ENCODE measurements at regions not wholly inside any gene's neighbourhood (a gene's known extent, or its start where the extent isn't known, plus 50 kb on each side); places are given as distances from the start of the nearest gene placed in this dataset.
"Not testable (repeated sequence)": the region's sequence is repeated elsewhere in the genome, so short reads cannot be mapped to it uniquely, and the experiment has no call there.

DNA sequence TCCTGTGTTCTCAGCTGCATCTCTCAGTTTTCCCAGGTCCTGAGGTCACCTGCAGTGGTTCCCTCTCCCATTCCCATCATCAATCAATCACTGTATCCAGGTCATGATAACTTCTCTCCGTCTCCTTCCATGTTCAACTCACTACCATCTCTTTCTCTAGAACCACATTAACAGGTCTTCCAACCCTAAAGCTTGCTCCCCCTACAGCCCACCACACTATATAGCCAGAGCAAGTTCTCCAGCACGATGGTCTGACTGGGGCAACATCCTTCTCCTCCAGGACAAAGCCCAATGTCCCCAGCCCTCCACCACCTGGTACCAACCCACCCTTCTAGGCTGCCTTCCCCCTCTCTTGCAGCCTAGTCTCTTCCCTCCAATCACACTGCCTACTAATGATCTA lies 241.6 kb downstream of the CDK5RAP2 start:
- POLR2A ChIA-PET: no interaction called here
- CTCF ChIA-PET: no interaction called here

DNA sequence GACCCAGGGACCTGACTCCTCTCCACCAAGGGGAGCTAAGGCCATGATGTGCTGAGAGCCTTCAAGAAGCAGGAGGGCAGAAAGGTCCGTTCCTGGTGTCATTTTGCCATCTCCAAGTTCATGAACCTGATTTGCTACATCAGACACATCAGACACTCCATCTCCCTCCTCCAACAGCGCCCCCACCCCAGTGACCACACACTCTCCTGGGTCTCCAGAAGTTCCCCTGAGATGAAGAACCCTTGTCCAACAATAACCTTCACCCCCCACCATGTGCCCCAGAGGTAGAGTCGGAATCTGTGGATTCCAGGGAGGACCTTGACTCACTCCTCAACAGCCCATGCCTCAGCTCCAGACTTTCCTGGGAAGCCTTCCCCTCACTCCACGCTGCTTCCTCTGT lies 242.8 kb downstream of the CDK5RAP2 start:
- ChIA-PET POLR2A (no interaction called here), CTCF (no interaction called here)

DNA sequence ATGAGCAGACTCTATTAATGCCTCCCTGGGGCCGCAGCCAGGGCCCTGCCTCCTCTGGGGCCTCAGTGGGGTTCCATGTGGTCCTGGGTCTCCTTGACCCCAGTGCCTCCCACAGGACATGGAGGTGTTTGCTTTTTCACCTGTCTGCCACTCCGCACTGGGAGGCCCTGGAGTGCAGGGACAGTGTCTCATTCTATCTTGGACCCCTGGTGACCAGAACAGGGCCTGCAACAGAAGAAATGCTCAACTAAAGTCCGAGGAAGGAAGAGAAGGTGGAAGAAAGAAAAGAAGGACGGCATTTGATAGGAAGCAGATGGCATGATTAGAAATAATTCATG lies 243.2 kb downstream of the CDK5RAP2 start:
- ChIA-PET POLR2A (no interaction called here), CTCF (no interaction called here)

DNA sequence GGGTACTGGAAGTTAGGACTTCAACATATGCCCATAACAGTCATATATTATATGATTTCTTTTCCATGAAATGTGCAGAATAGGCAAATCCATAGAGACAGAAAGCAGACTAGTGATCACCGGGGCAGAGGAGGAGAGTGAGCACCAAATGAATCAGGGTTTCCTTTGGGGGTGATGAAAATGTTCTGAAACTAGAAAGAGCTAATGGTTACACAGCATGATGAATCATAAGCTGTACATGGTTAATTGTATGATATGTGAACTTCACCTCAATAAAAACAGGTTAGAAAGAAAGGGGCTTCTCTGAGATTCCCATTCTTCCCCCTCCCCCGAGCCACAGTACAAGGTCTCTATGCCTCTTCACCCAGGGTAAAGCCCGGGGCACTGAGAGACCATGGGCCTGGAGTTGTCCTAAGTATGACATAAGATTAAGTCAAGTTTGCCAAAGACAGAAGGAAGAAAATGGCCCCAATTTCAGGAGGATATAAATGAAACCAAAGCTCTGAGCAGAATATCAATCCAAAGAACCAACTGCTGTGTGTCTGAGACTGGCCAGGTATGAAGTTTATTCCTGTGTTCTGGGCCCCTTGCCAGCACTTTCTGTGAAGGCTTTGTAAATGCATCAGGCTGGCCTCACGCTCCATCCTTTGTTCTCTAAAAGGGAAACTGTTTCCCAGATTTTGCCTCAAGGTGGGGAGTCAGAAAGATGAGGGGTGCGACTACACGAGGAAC lies 243.8 kb downstream of the CDK5RAP2 start:
- POLR2A ChIA-PET: no interaction called here

DNA sequence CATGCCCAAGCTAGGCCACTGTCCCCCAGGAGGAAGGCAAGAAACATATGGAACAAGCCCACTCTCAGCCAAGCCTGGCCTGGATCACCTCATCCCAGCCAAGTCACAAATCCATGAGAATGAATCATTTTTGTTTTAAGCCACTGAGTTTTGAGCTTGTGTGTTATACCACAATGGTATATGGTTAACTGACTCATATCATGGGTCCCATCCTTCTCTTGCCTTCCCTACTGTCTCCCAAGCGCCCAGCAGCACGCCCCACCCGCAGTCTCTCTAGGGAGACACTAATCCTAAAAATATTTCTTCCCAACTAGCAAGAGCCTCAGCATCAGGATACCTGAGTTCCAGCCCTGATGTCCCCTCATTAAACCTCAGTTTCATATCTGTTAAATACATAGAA lies 248.1 kb downstream of the CDK5RAP2 start:
- CTCF ChIA-PET: no interaction called here
- POLR2A ChIA-PET: no interaction called here

More for the DNA sequence above, 243.8 kb downstream of the CDK5RAP2 start:
- CTCF ChIA-PET: no interaction called here

DNA sequence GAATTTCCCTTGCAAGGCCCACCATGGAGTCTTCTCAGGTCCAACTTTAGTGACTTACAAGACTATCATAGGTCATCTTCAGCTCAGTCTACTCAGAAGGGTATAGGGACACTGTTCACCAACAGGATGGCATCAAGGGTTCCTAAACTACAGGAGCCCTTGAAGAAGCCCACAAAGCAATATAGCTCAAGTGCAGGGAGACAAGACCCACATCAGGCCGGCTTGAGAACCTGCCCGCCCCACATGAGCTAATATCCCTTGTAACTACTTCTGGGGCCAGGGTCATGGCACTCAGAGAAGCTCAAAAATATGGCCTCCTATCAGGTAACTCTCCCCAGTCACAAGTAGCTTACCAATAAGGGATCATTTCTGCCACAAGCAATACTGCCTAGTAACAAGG lies 249.9 kb downstream of the CDK5RAP2 start:
- CTCF ChIA-PET: no interaction called here

DNA sequence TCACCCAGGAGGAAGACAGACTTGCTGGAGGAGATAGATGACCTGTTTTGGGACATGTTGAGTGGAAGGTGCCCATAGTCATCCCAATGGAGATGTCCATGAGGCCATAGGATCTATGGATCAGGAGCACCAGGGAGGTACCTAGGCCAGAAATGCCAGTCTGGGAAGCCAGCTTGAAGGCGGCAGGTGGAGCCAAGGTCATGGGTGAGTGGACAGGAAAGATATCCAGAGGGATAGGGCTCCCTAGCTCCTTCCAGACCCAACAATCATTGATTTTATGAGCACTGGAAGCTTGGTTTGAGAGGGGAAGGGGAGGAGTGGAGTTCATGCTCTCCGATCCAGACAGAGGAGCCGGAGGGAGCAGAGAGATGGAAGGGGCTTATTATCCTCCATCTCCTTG lies 252.6 kb downstream of the CDK5RAP2 start:
- CTCF ChIA-PET: no interaction called here
- POLR2A ChIA-PET: no interaction called here

More for the DNA sequence above, 249.9 kb downstream of the CDK5RAP2 start:
- POLR2A ChIA-PET: no interaction called here

DNA sequence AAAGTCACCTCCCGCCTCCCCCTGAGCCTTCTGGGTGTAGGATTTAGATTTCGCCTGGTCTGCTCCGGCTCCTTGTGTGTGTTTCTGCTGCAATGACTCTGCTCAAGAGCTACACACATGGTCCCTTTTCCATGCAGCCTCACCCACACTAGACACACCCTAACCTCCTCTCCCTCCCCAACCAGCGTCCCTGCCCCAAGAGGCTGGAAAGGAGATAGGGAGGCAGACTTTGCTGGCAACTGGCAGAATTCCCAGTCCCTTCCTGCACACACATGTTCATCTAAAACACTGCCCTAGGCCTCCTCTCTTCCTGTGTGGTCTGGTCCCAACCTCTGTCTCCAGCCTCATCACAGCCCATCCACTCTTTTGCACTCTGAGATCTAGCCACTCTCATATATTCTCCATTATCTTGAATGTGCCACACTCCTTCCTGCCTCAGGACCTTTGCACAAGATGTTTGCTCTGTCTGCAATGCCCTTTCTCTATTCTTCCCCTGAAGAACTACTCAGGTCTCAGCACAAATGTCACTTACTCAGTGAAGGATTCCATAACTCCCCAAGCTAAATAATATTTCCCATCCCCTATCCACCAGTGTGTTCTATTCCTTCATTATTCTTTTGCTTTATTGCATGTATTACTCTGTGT lies 253.8 kb downstream of the CDK5RAP2 start:
- POLR2A ChIA-PET: no interaction called here
- CTCF ChIA-PET: no interaction called here

DNA sequence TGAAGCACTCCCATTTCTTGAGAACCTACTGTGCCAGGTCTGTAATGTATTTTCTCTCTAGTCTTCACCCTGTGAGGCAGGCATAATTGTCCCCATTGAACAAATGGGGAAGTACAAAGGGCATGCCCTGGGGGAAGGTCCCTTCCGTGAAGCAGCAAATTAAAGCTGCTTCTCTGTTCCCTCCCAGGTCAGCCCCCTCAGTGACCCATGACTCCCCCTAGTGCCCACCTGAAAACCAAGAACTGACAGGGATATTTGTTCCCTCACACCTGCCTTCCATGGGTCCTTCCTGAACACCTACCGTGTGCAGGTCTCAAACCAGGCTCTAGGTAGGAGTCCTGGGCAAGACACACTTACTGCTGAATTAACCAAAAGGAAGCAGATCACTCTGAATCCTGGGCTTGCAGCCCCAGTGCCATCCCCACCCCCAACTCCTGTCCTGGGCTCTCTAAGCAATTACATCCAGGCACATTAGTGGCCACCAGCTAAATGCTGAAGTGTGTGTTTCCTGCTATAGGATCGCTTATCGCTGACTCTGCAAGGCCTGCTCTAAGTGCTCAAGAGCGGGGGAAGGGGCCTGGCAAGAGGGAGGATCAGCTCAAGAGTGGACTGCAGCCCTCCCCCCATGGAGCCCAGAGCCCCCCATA lies 254.8 kb downstream of the CDK5RAP2 start:
- ChIA-PET POLR2A (no interaction called here), CTCF (no interaction called here)

DNA sequence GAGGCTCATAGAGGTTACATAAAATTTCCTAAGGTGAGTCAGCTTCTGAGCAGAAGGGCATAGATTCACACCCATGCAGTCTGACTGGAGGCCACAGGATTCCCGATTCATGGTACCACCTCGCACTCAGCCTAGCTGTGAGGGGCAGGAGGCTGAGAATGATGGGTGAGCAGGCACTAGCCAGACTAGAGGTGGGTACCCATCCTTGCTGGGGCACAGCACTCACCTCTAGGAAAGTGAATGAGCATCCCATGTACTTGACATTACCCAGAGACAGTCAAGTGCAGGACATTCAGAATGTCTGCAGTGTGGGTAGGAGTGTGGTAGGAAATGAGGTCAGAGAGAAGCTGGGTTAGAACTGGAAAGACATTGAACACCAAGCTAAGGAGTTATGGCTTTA lies 255.5 kb downstream of the CDK5RAP2 start:
- POLR2A ChIA-PET: no interaction called here
- CTCF ChIA-PET: no interaction called here

DNA sequence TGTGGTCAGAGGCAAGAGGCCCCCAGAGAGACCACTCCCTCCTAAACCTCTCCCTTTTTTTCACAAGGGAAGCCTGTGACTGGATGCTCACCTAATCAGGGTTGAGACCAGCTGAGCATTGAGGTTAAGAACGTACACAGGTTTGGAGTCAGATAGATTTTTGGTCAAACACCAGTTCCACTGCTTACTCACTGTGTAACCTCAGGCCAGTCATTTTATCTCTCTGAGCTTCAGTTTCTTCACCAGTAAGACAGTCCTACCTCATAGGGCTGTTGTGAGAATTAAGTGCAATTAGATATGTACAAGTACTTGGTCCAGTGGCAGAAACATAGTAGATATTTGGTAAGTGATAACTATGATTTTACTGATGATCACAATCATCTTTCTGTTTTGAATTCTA lies 256.8 kb downstream of the CDK5RAP2 start:
- ChIA-PET CTCF (no interaction called here), POLR2A (no interaction called here)

DNA sequence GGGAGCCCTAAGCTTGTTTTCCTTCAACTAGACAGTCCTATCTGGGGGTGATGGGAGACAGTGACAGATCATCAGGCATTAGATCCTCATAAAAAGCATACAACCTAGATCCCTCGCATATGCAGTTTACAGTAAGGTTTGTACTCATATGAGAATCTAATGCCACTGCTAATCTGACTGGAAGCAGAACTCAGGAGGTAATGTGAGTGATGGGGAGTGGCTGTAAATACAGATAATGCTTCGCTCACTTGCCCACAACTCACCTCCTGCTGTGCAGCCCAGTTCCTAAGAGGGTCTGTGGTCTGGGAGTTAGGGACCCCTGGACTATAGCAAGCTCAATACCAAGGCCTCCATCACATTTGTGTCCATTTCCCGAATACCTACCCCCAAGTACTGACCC lies 260.5 kb downstream of the CDK5RAP2 start:
- POLR2A ChIA-PET: no interaction called here
- CTCF ChIA-PET: no interaction called here

DNA sequence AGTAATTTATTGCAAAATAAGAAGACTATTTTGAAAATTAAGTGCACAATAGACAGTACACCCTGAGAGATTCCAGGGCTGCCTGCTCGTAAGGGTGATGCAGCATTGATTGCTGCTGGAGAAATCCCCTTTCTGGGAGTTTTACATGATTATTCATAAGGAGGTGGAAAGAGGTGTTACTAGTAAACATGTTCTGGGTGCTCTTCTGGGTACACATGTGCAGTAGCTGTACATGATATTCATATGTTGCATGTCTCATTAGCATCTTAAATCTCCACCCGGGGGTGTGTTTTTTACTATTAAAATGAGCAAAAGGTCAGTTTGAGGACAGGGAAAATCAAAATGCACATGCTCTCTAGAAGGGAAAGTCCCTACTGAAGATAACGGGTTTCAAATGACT lies 264.8 kb downstream of the CDK5RAP2 start:
- CTCF ChIA-PET: no interaction called here
- POLR2A ChIA-PET: no interaction called here

DNA sequence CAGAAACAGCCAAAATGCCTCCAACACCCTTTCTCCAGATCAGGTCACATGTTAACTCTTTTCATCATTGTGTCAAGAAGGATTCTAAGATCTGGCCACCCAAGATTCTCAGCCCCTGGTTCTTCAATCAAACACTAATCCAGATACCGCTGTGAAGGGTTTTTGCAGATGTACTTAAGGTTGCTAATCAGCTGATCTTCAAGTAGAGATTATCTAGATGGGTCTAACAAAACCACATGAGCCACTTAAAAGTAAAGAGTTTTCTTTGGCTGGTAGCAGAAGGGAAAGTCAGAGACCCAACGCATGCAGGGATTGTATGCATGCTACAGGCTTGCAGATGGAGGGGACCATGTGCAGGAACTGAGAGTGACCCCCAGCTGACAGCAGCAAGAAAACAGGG lies 267.9 kb downstream of the CDK5RAP2 start:
- POLR2A ChIA-PET: no interaction called here
- CTCF ChIA-PET: no interaction called here

DNA sequence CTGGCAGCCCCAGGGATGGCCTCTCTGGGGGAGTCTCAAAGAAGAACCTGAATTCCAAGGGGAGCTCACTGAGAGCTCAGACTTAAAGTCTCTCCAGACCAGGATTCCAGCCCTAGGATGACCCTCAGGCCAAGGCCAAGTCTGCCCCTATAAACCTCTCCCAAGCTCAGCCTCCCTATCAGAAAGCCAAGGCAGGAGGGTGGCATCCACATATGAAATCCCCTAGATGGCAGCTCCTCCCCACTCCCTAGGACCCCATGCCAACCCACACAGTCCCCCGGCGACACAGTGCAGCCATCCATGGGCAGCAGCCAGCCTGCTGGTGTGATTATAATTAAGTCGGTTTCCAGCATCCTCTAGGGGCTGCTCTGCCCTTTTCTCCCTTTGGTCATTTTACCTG lies 269.9 kb downstream of the CDK5RAP2 start:
- ChIA-PET CTCF (no interaction called here), POLR2A (no interaction called here)

DNA sequence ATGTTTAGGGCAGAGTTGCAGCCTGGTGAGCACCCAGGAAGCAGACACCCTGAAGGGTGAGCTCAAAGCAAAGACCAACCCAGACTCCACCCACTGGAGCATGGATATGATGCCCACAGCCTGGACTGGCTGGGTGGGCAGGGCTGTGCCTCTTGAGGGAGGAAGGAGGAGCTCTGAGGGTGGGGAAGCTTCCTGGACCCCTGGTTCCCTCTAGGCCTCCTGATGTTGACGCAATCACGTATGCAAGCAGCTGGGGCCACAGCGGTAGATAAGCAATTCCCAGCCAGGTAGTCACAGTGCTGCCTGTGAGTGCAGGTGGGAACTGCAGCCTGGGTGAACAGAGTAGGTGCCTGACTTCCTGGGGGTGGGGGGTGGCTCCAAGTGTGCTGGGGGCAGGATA lies 271.5 kb downstream of the CDK5RAP2 start:
- ChIA-PET CTCF (no interaction called here), POLR2A (no interaction called here)

DNA sequence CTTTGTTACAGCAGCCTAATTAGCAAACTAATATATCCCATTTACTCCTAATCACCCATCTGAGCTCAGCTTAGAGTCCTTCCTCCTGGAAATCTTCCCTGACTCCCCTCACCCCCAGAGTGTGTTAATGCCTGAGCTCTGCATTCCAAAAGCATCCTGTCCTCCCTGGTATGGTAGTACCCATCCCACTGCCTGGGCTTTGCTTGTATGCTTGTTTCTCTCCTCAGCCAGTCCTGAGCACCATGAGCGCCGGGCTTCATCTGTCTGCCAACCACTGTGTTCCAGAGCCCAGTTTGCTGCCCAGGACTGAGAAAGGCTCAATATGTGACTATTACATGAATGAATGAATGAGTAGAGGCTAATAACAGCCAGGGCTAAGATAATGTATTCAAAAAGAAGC lies 272.4 kb downstream of the CDK5RAP2 start:
- ChIA-PET POLR2A (no interaction called here), CTCF (interaction anchor here (0.6 kb wide), 1 partner anchor 219 kb away, joined by 4 read pairs; no protein-coding TSS in a partner anchor)

DNA sequence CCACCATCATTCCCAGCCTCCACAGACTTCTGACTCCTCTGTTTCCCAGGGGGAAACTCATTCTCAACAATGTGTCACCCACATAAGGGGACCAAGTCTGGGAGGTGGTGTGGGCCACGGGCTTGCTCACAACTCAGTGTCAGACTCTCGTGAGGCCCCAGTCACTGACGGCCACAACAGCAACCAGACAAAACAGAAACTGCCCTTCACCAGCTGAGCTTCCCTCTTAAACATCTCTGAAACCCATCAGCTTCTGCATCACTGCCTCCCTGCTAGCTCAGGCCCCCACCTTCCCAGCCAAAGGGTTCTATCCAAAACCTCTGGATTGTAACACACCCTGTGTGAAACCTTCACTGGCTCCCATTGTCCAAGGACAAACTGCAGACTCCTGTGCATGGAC lies 273.4 kb downstream of the CDK5RAP2 start:
- POLR2A ChIA-PET: no interaction called here
- CTCF ChIA-PET: no interaction called here

DNA sequence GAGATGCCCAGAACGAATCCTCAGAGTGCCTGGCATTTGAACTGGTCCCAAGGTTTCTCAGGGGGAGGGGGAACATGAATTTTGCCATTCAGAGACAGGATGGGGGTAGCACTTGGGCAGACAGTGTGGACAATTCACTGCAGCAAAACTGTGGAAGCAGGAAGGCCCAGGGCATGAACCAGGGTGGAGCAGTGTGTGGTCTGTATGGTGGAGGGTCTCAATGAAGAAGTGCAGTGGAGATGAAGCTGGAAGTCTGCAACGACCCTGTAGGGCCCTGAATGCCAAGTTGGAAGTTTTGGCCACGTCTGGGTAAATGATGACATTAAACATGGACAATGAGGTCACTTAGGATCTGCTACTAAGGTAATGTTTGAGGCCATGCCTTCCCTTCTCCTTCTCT lies 273.9 kb downstream of the CDK5RAP2 start:
- POLR2A ChIA-PET: no interaction called here

DNA sequence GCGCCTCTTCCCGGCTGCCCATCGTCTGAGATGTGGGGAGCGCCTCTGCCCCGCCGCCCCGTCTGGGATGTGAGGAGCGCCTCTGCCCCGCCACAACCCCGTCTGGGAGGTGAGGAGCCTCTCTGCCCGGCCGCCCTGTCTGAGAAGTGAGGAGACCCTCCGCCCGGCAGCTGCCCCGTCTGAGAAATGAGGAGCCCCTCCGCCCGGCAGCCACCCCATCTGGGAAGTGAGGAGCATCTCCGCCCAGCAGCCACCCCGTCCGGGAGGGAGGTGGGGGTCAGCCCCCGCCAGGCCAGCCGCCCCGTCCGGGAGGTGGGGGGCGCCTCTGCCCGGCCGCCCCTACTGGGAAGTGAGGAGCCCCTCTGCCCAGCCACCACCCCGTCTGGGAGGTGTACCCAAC lies 275.1 kb downstream of the CDK5RAP2 start:
- CTCF ChIA-PET: not testable (repeated sequence)

More for the DNA sequence above, 273.9 kb downstream of the CDK5RAP2 start:
- CTCF ChIA-PET: no interaction called here

DNA sequence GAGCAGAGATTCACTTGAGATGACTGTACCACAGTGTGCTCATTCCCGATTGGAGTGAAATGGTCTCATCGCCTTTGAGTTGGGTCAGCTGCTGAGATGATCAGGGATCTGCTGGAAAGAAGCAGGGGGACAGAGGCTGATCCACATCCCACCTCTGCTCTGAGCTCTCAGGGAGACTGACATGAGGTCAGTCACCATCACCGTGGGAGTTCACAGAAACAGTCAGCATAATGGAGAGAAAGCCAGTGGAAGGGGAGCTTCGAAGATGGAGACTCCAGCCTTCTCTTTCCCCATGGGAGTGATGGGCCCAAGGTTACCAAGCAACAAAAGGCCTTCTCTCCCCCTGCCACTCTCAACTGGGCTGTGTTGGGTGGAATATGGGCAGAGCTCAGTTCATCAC lies 276.4 kb downstream of the CDK5RAP2 start:
- POLR2A ChIA-PET: no interaction called here
- CTCF ChIA-PET: no interaction called here

More for the DNA sequence above, 275.1 kb downstream of the CDK5RAP2 start:
- POLR2A ChIA-PET: not testable (repeated sequence)

DNA sequence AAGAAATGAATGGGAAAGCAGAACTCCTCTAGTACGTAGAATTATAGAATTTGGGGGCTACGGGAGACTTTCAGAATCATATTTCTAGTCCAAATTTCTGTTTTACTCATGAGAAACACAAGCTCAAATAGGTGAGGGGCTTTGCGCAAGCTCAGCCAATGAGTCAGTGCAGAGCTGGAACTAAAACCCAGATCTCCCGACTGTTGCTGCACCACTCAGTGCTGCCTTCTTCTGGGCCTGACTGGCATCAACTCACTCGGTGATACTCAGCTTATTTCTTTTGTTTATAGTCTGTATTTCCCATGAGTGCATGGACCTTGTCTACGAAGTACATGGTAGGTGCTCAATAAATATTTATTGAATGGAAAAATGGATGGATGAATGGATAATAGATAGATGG lies 280.2 kb downstream of the CDK5RAP2 start:
- ChIA-PET CTCF (no interaction called here), POLR2A (no interaction called here)

All from activated CD8-positive, alpha-beta memory T cell treated with anti-CD3 and anti-CD28 coated beads for 36 hours (primary cell).